Mesenteric fat pad (tissue), 1 donor: ENCODE measurements at regions not wholly inside any gene's neighbourhood (a gene's known extent, or its start where the extent isn't known, plus 50 kb on each side); places are given as distances from the start of the nearest gene placed in this dataset.
"Not testable (repeated sequence)": the region's sequence is repeated elsewhere in the genome, so short reads cannot be mapped to it uniquely, and the experiment has no call there.

Source experiments
- DNase-seq: peaks from one replicate; pipeline ENCODE4 v3.0.0-alpha.2; 2020; ENCODE audit warnings: low spot score
- donor health status: DM: yes; HTN: yes; CAD: no.

GRCh38 chr15:21718108-21718507 is 159.4 kb downstream of the POTEB start:
- DNase-seq: not testable (repeated sequence)

- not testable (repeated sequence) for DNase-seq
Measured at GRCh38 chr15:21717661-21718060, 159.9 kb downstream of the POTEB start.

- not testable (repeated sequence) for DNase-seq
Measured at GRCh38 chr15:21705480-21705879, 172.1 kb downstream of the POTEB start.

- not testable (repeated sequence) for DNase-seq
Measured at GRCh38 chr15:21698620-21699019, 178.9 kb downstream of the POTEB start.

- not testable (repeated sequence) for DNase-seq
Measured at GRCh38 chr15:21695089-21695488, 182.4 kb downstream of the POTEB start.

GRCh38 chr15:21692471-21693102 is 184.9 kb downstream of the POTEB start:
- DNase-seq: not testable (repeated sequence)

- DNase-seq: not testable (repeated sequence)
Measured at GRCh38 chr15:21656798-21657397, 216.6 kb upstream of the POTEB3 start.

GRCh38 chr15:21656114-21656746 is 215.9 kb upstream of the POTEB3 start:
- not testable (repeated sequence) for DNase-seq

GRCh38 chr15:21653707-21654106 is 213.4 kb upstream of the POTEB3 start:
- DNase-seq: not testable (repeated sequence)

- not testable (repeated sequence) for DNase-seq
Measured at GRCh38 chr15:21638770-21639169, 198.5 kb upstream of the POTEB3 start.

GRCh38 chr15:21626694-21627093 is 186.4 kb upstream of the POTEB3 start:
- DNase-seq: not testable (repeated sequence)

GRCh38 chr15:21609223-21609622 is 168.9 kb upstream of the POTEB3 start:
- DNase-seq: not testable (repeated sequence)

- DNase-seq: not testable (repeated sequence)
Measured at GRCh38 chr15:21565426-21565825, 125.1 kb upstream of the POTEB3 start.

GRCh38 chr15:21551809-21552208 is 111.5 kb upstream of the POTEB3 start:
- DNase-seq: not testable (repeated sequence)

- not testable (repeated sequence) for DNase-seq
Measured at GRCh38 chr15:21546182-21546903, 106.0 kb upstream of the POTEB3 start.

GRCh38 chr15:21532785-21533184 is 92.5 kb upstream of the POTEB3 start:
- not testable (repeated sequence) for DNase-seq

GRCh38 chr15:21516248-21516647 is 75.9 kb upstream of the POTEB3 start:
- DNase-seq: not testable (repeated sequence)

- DNase-seq: not testable (repeated sequence)
Measured at GRCh38 chr15:21515296-21515695, 75.0 kb upstream of the POTEB3 start.

GRCh38 chr15:21503021-21503420 is 62.7 kb upstream of the POTEB3 start:
- DNase-seq: not testable (repeated sequence)
